HG02938 (cell line): ENCODE measurements at regions not wholly inside any gene's neighbourhood (a gene's known extent, or its start where the extent isn't known, plus 50 kb on each side); places are given as distances from the start of the nearest gene placed in this dataset.
"Not testable (repeated sequence)": the region's sequence is repeated elsewhere in the genome, so short reads cannot be mapped to it uniquely, and the experiment has no call there.

Source experiments
- ATAC-seq: cut with Tn5 transposase; IDR thresholded peaks from one replicate; pipeline ENCODE4 v1.9.1; 2021; ENCODE audit warnings: mild to moderate bottlenecking, moderate library complexity; ENCODE audit not compliant: unreplicated experiment

DNA sequence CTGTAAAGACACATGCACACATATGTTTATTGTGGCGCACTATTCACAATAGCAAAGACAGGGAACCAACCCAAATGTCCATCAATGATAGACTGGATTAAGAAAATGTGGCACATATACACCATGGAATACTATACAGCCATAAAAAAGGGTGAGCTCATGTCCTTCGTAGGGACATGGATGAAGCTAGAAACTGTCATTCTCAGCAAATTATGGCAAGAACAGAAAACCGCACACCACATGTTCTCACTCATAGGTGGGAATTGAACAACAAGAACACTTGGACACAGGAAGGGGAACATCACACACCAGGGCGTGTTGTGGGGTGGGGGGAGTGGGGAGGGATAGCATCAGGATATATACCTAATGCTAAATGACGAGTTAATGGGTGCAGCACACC is 304.9 kb upstream of the NRSN1 start:
- not testable (repeated sequence) for ATAC-seq

- no peak for ATAC-seq
Observed at GRCh38 chr6:23823421-23823820, 302.6 kb upstream of the NRSN1 start.

GRCh38 chr6:23826572-23826971 is 299.4 kb upstream of the NRSN1 start:
- ATAC-seq, result no peak

- no peak for ATAC-seq
Observed at GRCh38 chr6:23828861-23829260, 297.2 kb upstream of the NRSN1 start.

GRCh38 chr6:23841116-23841515 is 284.9 kb upstream of the NRSN1 start:
- no peak for ATAC-seq

DNA sequence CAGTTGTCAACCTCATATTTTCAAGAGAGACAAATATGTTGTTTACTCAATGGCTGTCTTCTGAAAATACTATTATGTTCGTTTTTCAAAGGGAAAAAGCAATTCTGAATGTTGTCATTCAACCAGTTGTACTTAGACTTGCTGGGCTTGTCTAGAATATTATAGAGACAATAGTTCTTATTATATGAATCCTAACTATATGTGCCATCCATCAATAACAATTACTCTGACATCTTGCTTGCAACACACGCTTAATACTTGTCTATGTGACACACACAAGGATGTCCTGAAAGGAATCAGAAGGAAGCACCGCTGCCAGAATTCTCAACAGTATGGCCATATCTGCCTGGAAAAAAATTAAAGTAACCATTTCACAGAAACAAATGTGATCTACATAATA is 283.3 kb upstream of the NRSN1 start:
- no peak for ATAC-seq

GRCh38 chr6:23851522-23851921 is 274.5 kb upstream of the NRSN1 start:
- no peak for ATAC-seq

DNA sequence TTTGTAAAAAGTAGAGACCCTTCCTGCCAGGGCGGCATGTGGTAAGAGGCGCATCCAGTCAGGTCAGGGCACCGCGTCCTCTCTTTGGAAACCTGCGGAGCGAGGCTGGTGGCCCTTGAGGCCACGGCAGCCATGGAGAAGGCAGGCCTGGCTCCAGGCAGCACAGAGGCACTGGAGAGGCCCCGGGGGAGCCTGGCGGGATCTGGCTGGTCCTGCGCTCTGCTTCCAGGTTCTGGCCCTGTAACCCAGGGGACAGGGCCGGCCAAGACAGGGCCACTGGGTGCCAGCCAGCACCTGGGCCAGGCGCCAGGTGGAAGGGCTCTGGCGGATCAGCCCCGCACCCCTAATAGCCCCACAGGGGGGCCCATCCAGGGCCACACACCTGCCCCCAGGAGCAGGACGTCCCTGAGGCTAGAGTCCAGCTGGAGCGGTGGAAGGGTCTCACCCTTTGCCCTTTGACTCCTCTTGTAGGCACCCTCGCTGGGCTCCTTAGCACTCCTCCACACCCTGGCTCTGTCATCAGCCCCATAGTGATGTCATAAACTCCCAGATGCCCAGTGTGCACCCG is 272.4 kb upstream of the NRSN1 start:
- ATAC-seq, result not testable (repeated sequence)

DNA sequence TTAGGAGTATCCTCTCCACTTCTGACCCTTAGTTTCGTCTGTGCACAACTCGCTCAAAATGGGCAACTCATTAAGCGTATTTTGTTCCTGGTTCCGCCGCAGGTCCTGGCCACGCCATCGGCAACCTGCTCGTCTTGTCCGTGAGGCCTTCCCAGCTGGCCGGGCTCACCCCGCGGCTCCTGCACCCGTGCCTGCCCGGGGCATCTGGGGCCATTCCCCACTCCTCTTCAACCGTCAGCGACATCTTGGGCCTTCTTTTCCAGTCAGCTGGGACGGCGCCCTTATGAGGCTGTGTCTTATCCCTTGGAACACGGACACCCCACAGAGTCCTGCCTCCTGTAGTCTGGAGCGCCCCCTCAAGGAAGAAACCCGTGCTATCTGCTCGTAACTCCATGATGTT is 271.9 kb upstream of the NRSN1 start:
- not testable (repeated sequence) for ATAC-seq

GRCh38 chr6:23855497-23856116 is 270.4 kb upstream of the NRSN1 start:
- no peak for ATAC-seq

- no peak for ATAC-seq
Observed at GRCh38 chr6:23870496-23870895, 255.5 kb upstream of the NRSN1 start.

DNA sequence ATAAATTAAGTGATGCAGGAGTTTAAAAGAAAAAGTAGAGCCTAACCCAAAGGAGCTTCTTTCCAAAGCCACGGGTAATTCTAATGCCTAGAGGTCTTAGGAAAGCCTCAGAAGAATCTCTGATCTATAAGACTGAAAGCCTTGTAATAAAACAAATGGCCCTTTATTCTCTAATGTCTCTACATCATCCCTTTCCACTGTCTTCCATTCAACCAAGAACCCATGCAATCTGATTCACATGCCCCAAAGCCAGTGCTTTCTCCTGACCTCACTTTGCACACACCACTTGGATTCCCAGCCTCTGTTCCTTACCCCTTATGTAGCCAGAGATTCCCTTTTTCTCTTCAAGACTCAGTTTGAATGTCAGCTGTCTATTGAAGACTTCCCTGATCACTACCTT is 252.9 kb upstream of the NRSN1 start:
- no peak for ATAC-seq

GRCh38 chr6:23875006-23875405 is 251.0 kb upstream of the NRSN1 start:
- no peak for ATAC-seq

- ATAC-seq, result no peak
Observed at GRCh38 chr6:23879816-23880215, 246.2 kb upstream of the NRSN1 start.

- ATAC-seq, result no peak
Observed at GRCh38 chr6:23890543-23891227, 235.3 kb upstream of the NRSN1 start.

GRCh38 chr6:23905133-23905815 is 220.7 kb upstream of the NRSN1 start:
- no peak for ATAC-seq

DNA sequence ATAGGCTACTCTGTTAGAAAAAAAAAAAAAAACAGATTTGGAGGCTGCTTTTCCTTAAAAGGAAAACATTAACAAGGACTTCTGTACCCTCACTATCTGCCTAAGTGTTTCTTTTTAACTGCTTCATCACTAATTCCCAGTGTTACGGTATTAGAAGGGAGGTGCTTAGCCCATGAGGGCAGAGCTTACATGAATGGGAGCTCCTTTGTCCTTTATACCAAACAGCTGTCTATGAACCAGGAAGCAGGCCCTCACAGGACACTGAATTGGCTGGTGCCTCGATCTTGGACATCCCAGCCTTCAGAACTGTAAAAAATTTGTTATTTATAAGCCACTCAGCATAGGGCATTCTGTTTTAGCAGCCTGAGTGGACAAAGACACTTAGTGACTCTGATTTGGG is 215.6 kb upstream of the NRSN1 start:
- no peak for ATAC-seq

DNA sequence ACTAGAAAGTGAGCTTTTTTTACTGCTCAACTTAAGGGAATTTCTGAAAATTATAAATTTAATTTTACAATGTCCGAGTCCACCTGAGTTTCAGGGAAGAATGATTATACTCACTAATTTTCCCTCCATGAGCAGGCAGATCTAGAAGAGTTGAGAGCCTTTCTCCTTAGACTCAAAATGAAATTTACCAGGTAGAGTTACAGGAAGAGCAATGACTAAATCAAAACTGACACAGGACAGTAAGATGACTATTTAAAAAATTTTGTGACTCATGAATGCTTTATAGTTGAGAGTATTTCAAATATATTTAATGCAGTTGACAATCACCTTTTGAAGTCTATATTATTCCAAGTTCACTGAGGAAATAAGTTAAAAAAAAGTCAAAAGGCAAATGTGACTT is 198.1 kb upstream of the NRSN1 start:
- no peak for ATAC-seq

DNA sequence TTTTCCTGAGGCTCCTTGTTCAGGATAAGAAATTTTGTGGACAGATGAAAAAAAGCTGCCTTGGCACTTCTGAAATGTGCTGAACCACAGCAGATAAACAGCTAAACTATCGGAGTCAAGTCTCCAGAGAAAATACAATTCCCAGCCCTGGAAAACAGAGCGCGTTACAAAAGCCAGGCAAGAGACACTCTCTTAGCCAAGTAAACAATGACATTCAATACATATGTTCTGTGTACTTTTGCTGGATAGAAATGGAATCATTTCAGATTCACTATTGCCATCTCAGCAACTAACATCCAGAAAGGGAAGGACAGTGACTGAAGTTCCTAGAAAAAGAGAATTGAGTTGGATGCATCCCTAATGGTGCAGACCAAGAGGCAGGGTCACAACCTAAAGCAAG is 196.8 kb upstream of the NRSN1 start:
- ATAC-seq, result no peak

- ATAC-seq, result no peak
Observed at GRCh38 chr6:23940466-23940865, 185.5 kb upstream of the NRSN1 start.

DNA sequence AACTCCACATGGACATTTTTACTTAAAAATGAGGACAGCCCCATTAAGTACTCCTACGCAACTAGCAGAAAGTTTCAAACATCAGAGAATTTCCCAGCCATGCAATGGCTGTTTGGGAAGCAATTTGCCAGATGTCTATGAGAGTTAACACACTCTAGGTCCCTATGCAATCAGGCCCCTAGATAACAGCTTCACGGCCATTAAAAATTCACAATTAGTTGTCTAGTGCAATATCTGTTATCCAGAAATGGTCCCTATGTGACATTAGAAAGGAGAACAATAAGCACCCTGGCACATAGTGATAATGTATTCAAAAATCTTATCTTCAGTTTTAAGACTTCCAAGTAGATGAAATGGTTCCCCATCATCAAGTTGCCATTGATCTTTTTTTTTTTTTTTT is 174.3 kb upstream of the NRSN1 start:
- ATAC-seq, result no peak

DNA sequence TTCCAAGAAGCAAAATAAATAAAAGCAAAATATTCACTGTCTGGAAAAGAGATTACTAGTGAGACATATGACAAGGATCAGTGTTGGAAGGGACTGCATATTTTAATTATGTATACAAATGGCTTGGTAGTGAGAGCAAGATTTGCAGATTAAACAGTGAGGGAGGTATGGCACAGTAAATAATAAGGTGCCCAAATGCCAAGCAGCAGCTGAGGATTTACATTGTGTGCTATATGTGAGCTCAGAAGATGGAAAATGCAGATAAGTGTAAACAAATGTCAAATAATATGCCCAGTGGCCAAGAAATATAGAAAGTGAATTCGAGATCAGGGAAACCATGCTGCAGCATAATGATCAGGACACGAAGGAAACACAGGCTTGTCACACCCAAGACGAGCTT is 173.8 kb upstream of the NRSN1 start:
- ATAC-seq, result no peak
